HepG2 (cell line): ENCODE measurements at regions not wholly inside any gene's neighbourhood (a gene's known extent, or its start where the extent isn't known, plus 50 kb on each side); places are given as distances from the start of the nearest gene placed in this dataset.

ENCODE experiments used
- AGO2 ChIP-seq: fragments of 200-400 bp; formaldehyde crosslinking; optimal IDR thresholded peaks from 2 replicates; pipeline ENCODE3; 2017; ENCODE audit warnings: mild to moderate bottlenecking, low read depth, low read length, moderate library complexity
- CBFB ChIP-seq: sonication (generic); formaldehyde crosslinking; IDR thresholded peaks from 2 replicates; pipeline ENCODE4 v1.4.0; 2020; ENCODE audit warnings: missing genetic modification reagents
- CTCF ChIP-seq: sonication (generic); formaldehyde crosslinking; IDR thresholded peaks from 2 replicates; pipeline ENCODE4 v1.5.0; 2020; ENCODE audit warnings: mild to moderate bottlenecking, missing genetic modification reagents, moderate library complexity
- FOXJ3 ChIP-seq: sonication (generic); formaldehyde crosslinking; IDR thresholded peaks from 2 replicates; pipeline ENCODE4 v1.4.0; 2020; ENCODE audit warnings: missing genetic modification reagents, mild to moderate bottlenecking, borderline replicate concordance
- MAX ChIP-seq: IDR thresholded peaks from 2 replicates; pipeline ENCODE4 v1.6.1; 2012; ENCODE audit warnings: inconsistent platforms
- STAT6 ChIP-seq: sonication (generic); formaldehyde crosslinking; IDR thresholded peaks from 2 replicates; pipeline ENCODE4 v1.4.0; 2020; ENCODE audit warnings: missing genetic modification reagents, mild to moderate bottlenecking, borderline replicate concordance
- YEATS2 ChIP-seq: sonication (generic); formaldehyde crosslinking; IDR thresholded peaks from 2 replicates; pipeline ENCODE4 v1.4.0; 2020; ENCODE audit warnings: missing genetic modification reagents, borderline replicate concordance
- ZBTB1 ChIP-seq: sonication (generic); formaldehyde crosslinking; IDR thresholded peaks from 2 replicates; pipeline ENCODE4 v1.4.0; 2020; ENCODE audit warnings: missing genetic modification reagents, borderline replicate concordance
- ZNF224 ChIP-seq: sonication (generic); formaldehyde crosslinking; IDR thresholded peaks from 2 replicates; pipeline ENCODE4 v1.5.0; 2020; ENCODE audit warnings: mild to moderate bottlenecking, missing genetic modification reagents

GRCh38 chr14:71411285-71411595, 504.0 kb downstream of the PCNX1 start:
- TF ChIP-seq ZBTB1 (CRISPR knock-in tag) (no peak), MAX (no peak), CBFB (CRISPR knock-in tag) (no peak), STAT6 (CRISPR knock-in tag) (no peak), ZNF224 (no peak), YEATS2 (CRISPR knock-in tag) (no peak), CTCF (CRISPR knock-in tag) (no peak), FOXJ3 (CRISPR knock-in tag) (no peak), AGO2 (no peak)
